Pulmonary artery endothelial cell (primary cell): ENCODE measurements at regions not wholly inside any gene's neighbourhood (a gene's known extent, or its start where the extent isn't known, plus 50 kb on each side); places are given as distances from the start of the nearest gene placed in this dataset.
"Not testable (repeated sequence)": the region's sequence is repeated elsewhere in the genome, so short reads cannot be mapped to it uniquely, and the experiment has no call there.

ENCODE experiments used
- DNase-seq: peaks from one replicate; pipeline ENCODE4 v3.0.0-alpha.2; 2011; ENCODE audit warnings: low read depth, low spot score

DNA sequence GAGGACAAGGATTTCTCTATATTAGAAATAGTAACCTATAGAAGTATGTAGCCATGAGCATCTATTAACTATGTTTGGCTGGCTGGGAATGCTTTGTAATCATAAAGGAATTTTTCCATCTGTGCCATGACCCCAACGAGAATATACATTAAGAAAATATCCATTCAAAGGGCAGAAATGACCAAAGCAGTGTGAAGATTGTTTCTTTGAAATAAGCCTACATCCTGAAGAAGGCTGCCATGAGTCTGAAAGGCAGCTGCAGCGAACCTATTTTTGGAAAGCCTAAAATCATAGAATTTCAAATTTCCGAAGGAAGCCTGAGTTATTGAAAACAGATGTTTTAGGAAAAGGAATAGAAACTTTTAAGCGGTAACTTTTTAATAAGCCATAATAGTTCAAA lies 244.2 kb upstream of the FOXK1 start:
- DNase-seq = no peak

DNA sequence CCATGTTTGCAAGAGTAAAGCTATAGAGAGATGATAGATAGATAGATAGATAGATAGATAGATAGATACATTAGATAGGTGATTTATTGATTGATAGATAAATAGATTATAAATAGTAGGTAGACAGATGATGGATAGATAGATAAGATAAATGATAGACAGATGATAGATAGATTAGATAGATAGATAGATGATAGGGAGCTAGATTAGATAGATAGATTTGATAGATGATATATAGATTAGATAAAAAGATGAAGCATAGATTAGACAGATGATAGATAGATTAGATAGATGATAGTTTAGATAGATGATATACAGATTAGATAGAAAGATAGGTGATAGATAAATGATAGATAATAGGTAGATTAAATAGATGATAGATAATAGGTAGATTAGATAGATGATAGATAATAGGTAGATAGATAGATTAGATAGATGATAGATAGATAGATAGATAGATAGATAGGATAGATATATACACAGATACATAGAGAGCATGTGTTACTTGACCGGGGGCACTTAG lies 243.3 kb upstream of the FOXK1 start:
- DNase-seq = no peak

DNA sequence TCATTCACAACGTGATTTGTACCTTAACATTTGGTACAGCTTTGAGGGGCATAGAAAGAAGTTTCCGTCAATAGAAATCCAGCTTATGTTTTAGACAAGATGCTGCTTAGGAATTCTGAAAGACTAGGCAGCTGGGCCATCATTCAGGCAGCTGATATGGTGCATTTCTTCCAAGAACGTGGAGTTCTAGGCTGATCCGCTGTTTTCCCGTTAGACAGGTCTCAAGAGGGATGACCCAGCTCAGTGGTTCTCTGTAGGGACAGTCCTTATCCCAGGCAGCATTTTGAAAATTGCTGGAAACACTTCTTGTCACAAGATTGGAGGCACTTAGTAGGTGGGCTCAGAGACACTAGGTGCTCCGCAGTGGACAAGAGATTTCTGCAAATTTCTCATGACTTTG lies 242.7 kb upstream of the FOXK1 start:
- no peak for DNase-seq

DNA sequence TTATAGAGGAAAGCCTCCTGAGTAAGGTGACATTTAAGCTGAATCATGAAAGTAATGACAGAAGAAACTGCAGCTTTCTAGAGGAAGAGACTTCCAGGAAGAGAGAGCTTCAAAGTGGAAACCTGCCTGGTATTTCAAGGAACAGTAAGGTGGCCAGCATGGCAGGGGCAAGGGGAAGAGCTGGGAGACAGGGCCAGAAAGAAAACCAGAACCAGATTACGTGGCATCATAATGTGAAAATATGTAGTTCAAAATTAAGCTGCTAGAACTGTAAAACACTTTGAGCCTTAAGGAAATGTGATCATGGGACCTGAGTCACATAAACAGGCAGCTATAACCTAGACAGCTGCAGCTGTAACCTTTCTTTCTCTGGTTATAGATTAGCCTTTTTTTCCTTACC lies 238.0 kb upstream of the FOXK1 start:
- DNase-seq = no peak

DNA sequence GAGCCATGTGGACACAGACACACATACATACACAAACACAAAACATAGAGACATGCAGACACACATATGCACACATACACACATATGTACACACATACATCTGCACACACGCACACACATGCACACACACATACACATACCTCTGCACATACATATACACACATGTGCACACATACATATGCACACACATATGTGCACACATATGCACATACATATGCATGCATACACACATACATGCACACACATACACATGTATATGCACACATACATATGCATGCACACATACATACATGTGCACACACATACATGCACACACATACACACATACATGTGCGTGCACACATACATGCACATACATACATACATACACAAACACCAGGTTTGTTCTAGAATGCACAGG lies 236.3 kb upstream of the FOXK1 start:
- DNase-seq = no peak

DNA sequence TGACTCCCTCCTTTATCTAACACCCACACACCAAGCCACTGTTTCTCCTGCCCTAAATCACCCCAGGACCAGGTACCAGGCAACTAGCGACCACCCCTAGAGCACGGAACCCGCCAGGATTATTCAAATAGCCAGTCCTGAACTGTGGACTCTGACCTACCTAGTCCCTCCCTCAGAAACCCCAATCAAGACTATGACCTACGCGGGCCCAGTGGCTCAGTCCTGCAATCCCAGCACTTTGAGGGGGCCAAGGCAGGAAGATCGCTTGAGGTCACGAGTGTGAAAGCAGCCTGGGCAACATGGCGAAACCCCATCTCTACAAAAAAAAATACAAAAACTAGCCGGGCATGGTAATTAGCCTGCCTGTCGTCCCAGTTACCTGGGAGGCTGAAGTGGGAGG lies 232.8 kb upstream of the FOXK1 start:
- DNase-seq = no peak

DNA sequence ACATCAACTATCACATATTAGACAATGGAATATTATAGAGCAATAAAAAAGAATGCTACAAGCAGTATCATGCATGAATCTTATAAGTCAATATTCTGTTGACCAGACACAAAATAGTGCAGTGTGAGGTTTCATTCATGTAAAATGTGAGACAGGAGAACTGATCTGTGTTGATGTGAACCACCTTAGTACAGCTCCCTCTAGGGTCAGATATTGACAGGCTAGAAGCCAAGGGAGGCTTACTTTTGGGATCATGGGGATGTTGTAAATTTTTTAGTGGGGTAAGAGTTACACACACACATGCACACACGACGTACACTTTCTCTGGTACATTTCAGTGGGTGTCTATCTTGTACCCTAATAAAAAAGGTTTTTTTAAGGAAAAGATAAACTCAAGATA lies 231.6 kb upstream of the FOXK1 start:
- no peak for DNase-seq

DNA sequence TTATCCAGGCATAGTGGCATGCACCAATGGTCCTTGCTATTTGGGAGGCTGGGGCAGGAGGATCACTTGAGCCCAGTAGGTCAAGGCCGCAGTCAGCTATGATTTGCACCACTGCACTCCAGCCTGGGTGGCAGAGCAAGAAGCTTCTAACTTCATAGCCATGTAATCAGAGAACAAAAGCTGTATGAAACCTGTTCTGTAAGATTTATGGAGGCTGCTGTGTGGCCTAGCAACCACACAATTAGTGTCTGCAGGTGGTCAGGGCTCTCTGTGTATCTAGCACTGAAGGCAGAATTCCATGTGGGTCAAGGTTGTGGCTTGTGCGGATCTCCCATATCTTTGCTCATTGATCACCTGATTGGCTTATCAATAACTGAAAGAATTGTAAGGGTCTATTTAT lies 221.5 kb upstream of the FOXK1 start:
- DNase-seq = no peak

DNA sequence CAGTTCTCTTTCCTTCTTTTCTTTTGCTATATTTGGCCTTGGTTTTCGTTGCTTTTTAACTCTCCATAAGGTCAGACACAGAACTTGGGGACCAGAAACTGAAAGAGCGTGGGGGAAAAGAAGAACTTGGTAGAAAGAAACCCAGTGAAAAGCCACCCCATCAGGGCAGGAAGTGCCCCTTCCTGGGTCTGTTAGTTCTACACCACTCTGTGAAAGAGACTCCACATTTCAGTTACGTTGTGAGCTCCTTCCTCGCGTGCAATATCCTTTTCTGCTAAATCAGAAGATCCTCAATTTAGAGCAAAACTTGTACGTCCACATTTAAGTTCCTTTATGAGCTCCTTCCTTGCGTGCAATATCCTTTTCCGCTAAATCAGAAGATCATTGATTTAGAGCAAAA lies 220.6 kb upstream of the FOXK1 start:
- DNase-seq = no peak

DNA sequence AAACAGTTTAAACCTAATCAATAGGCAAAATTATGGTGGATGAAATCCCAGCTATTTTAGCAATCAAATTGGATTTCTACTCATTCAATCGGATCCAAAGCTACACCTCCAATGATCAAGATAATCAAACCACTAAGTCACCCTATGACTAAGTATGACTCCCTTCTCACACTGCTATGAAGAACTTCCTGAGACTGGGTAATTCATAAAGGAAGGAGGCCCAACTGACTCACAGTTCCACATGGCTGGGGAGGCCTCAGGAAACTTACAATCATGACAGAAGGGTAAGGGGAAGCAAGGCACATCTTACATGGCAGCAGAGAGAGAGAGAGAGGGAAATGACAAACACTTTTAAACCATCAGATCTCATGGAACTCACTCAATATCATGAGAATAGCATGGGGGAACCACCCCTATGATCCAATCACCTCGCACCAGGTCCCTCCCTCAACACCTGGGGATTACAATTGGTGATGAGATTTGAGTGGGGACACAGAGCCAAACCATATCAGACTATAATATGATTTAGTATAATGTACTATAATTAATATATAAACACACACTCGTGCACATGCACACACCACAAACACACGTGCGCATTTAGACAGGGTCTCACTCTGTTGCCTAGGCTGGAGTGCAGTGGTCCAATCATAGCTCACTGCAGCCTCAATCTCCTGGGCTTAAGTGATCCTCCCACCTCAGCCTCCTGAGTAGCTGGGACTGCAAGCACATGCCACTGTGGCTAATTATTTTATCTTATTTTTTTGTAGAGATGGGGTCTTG lies 213.6 kb upstream of the FOXK1 start:
- no peak for DNase-seq

DNA sequence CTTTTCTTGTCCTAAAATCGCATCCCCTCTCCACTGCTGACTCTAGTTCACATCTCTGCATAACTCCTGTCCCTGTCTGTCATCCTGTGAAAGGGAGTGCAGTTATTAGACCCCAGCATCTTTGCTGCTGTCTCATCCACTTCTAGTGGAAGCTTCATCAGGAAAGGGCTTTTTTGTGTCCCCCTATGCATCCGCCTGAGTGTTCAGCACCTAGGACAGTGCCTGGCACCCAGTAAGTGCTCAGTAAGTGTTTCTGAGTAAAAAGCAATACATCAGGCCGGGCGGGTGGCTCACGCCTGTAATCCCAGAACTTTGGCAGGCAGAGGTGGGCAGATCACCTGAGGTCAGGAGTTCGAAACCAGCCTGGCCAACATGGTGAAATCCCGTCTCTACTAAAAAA lies 211.8 kb upstream of the FOXK1 start:
- no peak for DNase-seq

DNA sequence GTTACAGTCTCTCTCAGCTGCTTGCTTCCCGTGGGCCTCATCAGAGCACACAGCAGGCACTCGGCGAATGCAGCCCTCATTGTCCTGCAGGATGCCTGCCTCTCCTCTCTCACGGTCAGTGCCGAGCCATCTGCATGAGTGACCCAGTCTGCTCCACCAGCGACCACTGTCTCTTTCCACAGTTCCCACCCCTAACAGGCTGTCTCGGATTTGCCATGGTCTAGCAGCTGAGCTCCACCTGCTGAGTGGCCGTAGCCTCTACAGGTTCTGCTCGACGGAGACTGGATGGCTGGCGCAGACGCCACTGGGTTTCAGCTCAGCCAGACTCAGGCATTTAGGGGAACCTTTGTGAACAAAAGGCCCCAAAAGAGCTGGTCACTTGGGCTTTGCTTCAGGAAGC lies 209.4 kb upstream of the FOXK1 start:
- DNase-seq = no peak

DNA sequence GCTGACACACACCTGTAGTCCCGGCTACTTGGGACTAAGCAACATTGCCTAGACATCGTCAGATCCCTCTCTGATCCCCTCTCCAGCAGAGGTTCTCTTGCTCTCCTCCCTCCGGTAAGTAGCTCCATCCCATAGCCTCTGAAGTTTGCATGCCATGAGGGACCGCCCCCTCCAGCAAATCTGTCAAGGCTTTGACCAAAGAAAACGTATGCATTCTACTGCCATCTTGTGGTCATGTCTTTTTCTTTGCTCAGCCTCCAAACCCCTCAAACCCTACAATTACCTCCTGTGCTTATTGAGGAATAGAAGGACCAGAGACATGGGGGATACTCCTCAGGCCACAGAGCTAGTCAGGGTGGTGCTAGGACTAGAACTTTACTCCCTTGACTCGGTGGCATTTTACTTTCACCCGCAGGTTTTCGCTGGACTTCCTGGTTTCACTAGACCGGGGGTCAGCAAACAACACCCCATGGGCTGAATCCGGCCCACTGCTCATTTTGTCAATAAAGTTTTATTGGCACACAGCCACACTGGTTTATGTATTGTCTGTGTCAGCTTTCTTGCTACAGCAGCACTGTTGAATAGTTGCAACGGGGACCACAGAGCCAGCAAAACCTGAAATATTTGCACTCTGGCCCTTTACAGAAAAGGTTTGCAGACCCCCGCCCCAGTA lies 202.6 kb upstream of the FOXK1 start:
- DNase-seq = peak; percentile 15

DNA sequence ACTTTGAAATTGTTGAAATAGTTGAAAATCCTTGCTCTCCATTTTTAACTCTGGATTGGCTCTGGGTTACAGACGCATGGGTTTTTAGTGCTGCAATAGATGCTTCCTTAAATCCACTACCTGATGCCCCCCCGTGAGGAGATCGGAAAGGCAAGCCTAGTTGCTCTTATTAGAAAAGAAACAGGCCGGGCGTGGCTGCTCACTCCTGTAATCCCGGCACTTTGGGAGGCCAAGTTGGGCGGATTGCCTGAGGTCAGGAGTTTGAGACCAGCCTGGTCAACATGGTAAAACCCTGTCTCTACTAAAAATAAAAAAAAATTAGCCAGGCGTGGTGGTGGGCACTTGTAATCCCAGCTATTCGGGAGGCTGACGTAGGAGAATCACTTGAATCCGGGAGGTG lies 202.0 kb upstream of the FOXK1 start:
- DNase-seq = not testable (repeated sequence)

DNA sequence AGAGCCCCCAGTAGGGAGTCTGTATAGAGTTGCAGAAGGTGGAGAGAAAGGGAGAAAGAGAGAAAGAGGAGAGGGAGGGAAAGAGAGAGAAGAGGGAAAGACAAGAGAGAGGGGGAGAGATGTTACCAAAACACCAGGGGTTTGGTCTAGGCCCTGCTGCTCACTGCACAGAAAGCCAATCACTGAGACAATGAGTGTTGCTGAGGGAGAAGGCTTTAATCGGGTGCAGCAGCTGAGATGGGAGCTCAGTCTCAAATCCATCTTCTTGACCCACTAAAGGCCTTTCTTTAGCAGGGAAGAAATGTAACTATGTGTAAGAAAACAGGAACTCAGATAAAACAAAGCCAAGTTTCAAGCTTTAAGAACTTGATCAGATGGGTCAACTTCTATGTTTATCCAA lies 198.2 kb upstream of the FOXK1 start:
- no peak for DNase-seq

DNA sequence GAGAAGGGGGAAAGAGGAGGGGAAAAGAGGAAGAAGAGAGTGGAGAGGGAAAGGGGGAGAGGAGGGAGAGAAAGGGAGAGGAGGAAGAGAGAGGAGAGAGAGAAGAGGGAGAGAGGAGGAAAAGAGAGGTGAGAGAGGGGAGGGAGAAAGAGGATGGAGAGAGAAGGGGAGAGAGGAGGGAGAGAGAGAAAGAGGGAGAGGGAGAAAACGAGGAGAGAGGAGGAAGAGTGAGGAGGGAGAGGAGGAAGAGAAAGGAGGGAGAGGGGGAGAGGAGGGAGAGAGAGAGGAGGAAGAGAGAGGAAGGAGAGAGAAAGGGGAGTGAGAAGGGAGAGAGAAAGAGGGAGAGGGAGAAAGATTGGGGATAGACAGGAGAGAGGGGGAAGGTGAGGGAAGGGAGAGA lies 197.6 kb upstream of the FOXK1 start:
- no peak for DNase-seq

DNA sequence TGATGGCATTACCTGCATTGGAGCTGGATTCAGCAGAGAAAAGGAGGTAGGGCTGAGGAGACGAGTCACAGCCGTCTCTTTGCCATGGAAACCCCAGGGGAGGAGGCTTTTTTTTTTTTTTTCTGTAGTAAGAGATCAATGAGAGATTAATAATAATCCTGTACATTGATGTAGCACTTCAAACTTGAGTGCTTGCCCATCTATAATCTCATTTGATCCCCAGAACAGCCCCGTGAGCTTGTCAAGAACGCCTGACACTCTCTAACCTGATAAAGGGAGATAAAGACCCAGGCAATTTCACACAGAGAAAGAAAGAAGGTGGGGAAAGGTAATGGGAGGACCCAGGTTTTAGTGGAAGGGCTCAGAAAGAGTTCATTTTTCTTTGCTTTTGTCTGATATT lies 195.2 kb upstream of the FOXK1 start:
- no peak for DNase-seq

DNA sequence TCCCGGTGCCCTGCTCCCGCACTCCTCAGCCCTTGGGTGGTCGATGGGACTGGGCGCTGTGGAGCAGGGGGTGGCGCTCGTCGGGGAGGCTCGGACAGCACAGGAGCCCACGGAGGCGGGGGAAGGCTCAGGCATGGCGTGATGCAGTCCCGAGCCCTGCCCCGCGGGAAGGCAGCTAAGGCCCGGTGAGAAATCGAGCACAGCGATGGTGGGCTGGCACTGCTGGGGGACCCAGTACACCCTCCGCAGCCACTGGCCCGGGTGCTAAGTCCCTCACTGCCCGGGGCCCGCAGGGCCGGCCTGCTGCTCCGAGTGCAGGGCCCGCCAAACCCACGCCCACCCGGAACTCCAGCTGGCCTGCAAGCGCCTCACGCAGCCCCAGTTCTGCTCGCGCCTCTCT lies 185.2 kb upstream of the FOXK1 start:
- DNase-seq = not testable (repeated sequence)

DNA sequence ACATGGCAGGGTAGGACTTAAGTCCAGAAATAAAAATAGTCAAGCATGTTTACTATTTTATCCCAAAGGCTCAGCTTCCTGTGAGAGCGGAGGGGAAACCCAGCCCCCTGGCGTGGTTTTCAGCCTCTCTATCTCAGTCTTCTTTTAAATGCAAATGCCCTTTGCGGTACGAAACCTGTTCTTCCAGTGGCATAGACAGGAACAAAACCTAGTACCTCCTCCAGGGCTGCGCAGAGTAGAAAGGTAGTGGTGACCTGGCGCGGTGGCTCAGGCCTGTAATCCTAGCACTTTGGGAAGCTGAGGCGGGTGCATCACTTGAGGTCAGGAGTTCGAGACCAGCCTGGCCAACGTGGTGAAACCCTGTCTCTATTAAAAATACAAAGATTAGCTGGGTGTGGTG lies 181.3 kb upstream of the FOXK1 start:
- no peak for DNase-seq

DNA sequence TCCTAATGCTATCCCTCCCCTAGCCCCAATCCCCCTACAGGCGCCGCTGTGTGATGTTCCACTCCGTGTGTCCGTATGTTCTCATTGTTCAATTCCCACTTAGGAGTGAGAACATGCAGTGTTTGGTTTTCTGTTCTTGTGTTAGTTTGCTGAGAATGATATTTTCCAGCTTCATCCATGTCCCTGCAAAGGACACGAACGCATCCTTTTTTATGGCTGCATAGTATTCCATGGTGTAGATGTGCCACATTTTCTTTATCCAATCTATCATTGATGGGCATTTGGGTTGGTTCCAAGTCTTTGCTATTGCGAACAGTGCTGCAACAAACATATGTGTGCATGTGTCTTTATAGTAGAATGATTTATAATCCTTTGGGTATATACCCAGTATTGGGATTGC lies 174.2 kb upstream of the FOXK1 start:
- DNase-seq = not testable (repeated sequence)

DNA sequence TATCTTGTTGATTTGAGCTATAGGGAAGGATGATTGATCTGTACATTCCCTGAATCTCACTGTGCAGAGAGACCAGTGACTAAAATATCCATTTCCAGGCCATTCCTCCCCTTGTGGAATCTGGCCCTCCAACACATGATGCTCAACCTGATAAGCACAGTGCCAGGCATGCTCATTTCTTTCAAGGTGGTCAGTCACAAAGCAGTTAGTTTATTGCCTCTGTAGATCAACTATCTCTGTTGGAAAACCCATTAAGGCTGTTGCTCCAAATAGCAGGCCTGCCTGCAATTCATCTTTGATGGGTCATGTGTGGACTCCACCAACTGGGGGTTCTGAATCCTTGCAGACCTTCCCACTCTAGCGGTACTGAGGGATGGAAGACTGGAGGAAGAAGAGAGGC lies 168.6 kb upstream of the FOXK1 start:
- DNase-seq = no peak

DNA sequence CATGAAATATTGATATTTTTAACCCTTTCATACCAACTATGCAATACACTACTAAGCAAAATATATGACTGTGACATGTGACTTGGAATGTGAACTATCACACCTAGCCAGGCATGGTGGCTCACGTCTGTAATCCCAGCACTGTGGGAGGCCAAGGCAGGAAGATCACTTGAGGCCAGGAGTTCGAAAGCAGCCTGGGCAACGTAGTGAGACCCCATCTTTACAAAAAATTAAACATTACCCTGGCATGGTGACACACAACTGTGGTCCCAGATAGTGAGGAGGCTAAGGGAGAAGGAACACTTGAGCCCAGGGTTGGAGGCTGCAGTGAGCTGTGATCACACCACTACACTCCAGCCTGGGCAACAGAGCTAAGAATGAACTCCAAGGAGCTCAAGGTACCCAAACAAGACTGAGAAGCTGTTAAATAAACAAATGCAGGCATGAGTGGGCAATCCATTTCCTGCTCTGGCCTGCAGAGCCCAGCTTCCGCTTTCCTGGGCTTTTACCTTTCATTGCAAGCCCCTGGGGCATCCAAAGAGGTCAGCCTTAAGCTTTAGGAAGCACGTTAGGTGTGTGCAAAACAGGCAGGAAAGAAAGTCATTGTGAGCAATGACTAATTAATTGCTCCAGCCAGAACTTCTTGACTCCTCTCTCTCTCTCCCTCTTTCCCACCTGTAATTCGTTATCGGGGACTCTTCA lies 162.1 kb upstream of the FOXK1 start:
- DNase-seq = no peak

DNA sequence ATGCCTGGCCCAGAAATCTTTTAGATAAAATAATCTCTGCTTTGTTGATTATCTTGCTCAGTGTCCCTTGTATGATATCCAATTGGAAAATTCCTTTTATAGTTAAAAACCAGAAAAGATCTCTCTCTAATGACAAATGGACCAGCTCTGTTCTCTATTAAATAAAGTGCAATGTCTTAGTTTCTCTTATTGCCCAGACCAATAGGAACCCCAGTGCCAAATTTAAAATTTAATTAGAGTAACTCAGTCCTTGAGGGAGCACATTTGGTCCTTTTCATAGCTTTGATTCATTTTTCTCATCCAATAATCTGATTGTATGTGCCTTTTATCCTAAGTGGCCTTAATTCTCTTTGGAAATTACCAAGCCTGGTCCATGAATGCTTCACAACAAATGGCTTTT lies 158.9 kb upstream of the FOXK1 start:
- DNase-seq = no peak
